ENCODE measurements at regions not wholly inside any gene's neighbourhood (a gene's known extent, or its start where the extent isn't known, plus 50 kb on each side); places are given as distances from the start of the nearest gene placed in this dataset.

GRCh38 chr11:82267186-82267585 lies 466.5 kb downstream of the FAM181B start:
- ChIA-PET POLR2A (no interaction called here), CTCF (no interaction called here)
- no peak for DNase-seq (ENCODE audit: extremely low spot score)
- TF ChIP-seq CTCF (IDR thresholded peaks at IDR 0.05; ENCODE audit: control extremely low read depth, extremely low read depth, low read depth, missing control alignments): no peak

GRCh38 chr11:82261367-82261766 lies 472.3 kb downstream of the FAM181B start:
- TF ChIP-seq CTCF (IDR thresholded peaks at IDR 0.05; ENCODE audit: control extremely low read depth, extremely low read depth, low read depth, missing control alignments): no peak
- no peak for DNase-seq (ENCODE audit: extremely low spot score)
- ChIA-PET POLR2A (no interaction called here), CTCF (no interaction called here)

GRCh38 chr11:82250047-82250446 lies 483.6 kb downstream of the FAM181B start:
- DNase-seq (ENCODE audit: extremely low spot score): no peak
- POLR2A ChIA-PET: no interaction called here
- no peak for TF ChIP-seq CTCF (IDR thresholded peaks at IDR 0.05; ENCODE audit: control extremely low read depth, extremely low read depth, low read depth, missing control alignments)
- CTCF ChIA-PET: no interaction called here

DNA sequence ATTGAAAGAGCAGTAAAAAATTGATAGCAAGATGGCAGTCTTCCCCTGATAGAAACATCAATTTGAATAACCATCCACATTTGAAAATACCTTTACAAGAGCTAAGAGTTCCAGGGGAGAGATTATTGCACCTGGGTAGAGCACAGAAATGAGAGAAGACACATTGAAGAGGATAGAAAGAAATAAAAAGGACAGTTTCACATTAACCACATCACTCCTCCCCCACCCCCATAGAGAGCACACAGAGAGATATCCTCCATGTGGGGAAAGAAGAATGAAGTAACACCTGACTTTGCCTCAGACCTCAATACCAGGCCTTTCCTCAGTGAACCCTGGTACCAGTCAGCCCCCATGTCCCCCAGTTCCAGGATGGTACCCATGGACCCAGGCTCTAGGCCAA lies 486.7 kb downstream of the FAM181B start:
- DNase-seq (ENCODE audit: extremely low spot score): no peak
- TF ChIP-seq CTCF (IDR thresholded peaks at IDR 0.05; ENCODE audit: control extremely low read depth, extremely low read depth, low read depth, missing control alignments): no peak
- ChIA-PET CTCF (no interaction called here), POLR2A (no interaction called here)

- ChIA-PET POLR2A (no interaction called here), CTCF (no interaction called here)
- TF ChIP-seq CTCF (IDR thresholded peaks at IDR 0.05; ENCODE audit: control extremely low read depth, extremely low read depth, low read depth, missing control alignments): no peak
- no peak for DNase-seq (ENCODE audit: extremely low spot score)
Measured at GRCh38 chr11:82239498-82239897, 494.2 kb downstream of the FAM181B start.

GRCh38 chr11:82234256-82234655 lies 499.4 kb downstream of the FAM181B start:
- POLR2A ChIA-PET: no interaction called here
- TF ChIP-seq CTCF (IDR thresholded peaks at IDR 0.05; ENCODE audit: control extremely low read depth, extremely low read depth, low read depth, missing control alignments): no peak
- no peak for DNase-seq (ENCODE audit: extremely low spot score)
- CTCF ChIA-PET: interaction anchor here (1.0 kb wide), 1 partner anchor 9 kb away, joined by 3 read pairs; no protein-coding TSS in a partner anchor

DNA sequence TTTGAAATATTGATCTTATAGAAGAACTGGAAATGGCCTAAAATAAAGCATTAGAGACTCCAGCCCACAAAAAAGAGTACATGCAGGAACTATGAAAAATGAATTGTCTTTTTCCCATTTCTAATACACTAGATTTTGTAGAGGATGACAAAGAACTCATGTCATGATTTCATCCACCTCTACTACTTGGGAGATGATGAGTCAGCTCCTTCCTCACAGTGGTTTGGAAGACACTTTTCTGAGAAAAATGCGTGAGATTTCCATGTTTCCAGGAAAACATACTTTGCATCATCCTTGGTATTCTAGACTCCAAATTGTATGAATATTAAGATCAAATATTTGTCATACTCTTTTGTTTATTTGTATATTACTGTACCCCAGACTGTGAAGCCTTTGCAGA lies 500.5 kb downstream of the FAM181B start:
- DNase-seq (ENCODE audit: extremely low spot score): no peak
- ChIA-PET CTCF (no interaction called here), POLR2A (no interaction called here)
- TF ChIP-seq CTCF (IDR thresholded peaks at IDR 0.05; ENCODE audit: control extremely low read depth, extremely low read depth, low read depth, missing control alignments): no peak
